ENCODE measurements at regions not wholly inside any gene's neighbourhood (a gene's known extent, or its start where the extent isn't known, plus 50 kb on each side); places are given as distances from the start of the nearest gene placed in this dataset.
"Not testable (repeated sequence)": the region's sequence is repeated elsewhere in the genome, so short reads cannot be mapped to it uniquely, and the experiment has no call there.

DNA sequence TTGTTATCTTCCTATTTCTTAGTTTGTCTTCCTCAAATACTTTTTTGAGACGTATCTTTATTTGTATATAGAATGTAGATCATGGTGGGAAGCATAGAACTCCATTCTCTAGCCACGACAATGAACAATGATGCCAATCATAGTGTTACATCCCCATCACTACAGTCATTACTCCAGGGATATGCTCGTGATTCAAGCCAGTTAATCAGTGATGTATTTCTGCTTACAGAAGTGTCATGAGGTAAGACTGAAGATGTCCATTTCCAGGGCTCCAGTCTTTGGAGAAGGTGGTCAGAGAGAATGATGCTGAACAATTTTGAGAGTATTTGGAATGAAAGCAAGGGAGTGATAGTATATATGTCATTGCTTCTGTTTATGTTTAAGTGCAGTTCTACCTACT is 777.2 kb upstream of the TMEFF2 start:
- no peak for DNase-seq

DNA sequence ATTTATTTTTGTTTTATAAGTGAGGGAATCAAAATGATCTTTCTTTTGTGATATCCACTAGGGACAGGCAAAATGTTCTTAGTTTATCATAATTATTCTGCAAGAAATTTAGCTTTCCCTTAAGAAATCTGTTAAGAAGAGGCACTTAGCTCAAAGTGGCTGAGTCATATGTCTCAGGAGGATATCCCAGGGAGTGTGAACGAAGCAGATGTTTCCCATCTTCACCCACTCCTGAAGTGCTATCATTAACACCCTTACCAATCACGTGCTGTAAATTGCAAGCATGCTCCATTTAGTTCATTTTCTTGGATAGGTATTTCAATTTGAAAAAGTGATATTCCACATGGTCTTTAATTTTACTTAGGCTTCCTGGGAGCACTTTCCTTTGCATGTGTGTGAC is 774.3 kb upstream of the TMEFF2 start:
- DNase-seq: no peak

DNA sequence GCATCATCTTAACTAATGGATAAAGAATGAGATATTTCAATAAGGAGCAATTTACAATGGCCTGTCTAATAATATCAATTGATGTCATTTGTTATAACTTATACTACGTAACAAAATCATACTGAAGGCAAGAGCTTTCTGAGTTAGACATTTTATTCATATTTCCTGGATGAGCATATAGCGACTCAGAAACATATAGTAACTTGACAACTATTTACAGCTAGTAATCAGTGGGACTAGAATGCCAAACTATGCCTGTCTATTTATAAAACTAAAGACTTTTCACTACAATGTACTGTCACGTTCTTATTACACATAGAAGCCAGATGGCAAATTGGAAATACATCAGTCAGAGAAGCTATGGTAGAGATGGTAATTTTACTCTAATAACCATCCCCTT is 766.2 kb upstream of the TMEFF2 start:
- DNase-seq: no peak

DNA sequence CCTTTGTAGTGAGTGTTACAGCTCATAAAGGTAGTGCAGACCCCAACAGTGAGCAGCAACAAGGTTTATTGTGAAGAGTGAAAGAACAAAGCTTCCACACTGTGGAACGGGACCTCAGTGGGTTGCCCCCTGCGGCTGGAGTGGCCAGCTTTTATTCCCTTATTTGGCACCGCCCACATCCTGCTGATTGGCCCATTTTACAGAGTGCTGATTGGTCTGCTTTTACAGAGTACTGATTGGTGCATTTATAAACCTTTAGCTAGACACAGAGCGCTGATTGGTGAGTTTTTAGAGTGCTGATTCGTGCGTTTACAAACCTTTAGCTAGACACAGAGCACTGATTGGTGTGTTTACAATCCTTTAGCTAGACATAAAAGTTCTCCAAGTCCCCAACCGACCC is 763.9 kb upstream of the TMEFF2 start:
- not testable (repeated sequence) for DNase-seq

DNA sequence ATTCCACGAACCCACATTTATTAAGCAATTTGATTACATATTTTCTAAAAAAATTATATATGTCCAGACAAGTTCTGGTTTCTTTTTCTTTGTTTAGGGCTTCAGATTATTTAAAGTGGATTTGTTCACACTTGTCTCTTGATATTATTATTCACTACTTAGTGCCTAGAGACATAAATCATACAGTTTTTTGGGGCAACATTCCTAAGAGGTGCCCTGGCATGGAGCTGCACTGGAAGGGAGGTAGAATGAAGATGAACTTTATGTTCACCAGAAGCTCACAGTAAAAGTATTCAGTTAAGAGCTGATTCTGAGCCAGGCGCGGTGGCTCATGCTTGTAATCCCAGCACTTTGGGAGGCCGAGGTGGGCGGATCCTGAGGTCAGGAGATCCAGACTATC is 762.7 kb upstream of the TMEFF2 start:
- DNase-seq: no peak

DNA sequence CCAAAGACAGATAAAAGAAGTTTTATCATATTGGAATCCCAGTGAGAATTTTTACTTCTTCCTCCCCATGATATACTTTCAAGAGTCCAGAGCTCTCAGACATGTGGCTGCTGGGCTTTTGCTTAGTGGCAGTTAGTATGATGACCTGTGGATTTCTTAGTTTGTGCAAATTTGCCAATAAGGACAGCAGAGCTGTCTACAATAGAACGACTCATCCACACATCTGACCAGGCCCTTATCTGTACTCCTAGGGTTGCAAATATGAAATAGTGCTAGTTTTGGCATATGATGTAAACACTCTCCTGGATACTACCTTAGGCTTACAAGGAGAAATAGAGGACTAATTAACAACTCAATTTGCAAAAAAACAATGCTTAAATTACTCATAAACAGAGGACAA is 758.4 kb upstream of the TMEFF2 start:
- DNase-seq: no peak

DNA sequence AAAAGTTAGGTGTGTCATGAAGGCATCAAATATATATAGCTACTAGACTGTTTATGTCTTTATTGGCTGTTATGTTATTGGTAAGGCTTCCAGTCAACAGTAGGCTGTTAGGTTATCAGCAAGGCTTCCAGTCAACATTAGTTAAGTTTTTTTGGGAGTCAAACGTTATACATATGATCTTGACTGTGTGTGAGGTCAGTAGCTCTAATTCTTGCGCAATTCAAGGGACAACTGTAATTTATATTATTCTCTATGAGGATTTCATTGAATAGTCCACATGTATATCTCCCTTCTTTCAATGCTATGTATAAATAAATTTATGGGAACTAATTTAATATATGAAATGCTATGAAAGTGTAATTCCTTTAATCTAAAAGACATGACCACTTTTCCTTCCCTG is 757.5 kb upstream of the TMEFF2 start:
- no peak for DNase-seq

DNA sequence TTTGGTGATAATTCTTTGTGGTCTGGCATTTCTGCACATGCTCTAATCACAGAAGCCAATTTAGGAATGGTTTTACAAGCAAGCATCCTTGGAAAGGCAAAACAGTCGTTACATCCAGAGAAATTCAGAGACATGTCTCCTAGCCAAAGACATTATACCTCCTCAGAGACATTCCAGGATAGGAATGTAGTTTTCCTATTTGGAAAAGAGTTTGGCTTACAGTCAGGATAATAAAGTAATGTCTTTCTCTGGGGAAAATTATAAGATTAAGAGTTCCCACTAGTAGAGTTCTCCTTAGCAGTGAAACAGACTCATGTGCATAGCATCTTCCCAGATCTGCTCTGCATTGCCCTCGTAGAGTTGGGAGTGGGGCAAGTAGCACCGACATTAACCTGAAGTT is 753.6 kb upstream of the TMEFF2 start:
- DNase-seq: no peak

DNA sequence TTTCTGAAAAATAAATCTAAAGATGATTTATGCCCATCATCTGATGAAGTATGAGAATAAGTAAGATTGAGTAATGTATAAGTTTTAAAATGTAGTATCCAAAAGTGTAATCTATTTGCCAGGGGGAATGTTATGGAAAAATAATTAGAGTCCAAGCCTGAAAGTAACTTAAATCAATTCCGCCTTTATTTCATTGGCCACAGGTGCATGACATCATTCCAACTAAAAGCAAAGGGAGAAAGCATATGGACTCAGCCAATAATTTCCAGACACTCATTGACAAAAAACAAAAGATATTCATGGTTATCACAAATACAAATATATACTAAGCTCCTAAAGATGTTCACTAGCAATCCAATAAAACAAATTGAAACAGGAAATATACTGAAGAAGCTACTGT is 752.6 kb upstream of the TMEFF2 start:
- DNase-seq: no peak

DNA sequence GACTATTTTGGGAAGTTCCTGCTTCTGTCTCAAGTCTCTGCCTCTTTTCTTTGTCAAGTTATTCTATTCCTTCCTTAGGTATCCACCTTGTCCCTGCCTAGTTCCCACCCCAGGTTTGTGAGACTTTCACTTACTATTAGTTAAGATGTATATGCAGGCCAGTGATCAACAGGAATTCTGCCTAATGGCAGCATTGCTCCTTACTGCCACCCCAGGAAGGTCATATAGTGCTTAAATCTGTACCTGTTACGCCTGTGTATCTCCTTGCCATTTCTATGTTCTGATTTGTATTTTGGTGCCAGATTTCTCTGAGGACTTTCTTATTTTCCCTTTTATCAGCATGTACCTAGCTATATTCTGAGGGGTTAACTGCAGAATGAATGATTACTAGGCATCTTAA is 746.0 kb upstream of the TMEFF2 start:
- no peak for DNase-seq

DNA sequence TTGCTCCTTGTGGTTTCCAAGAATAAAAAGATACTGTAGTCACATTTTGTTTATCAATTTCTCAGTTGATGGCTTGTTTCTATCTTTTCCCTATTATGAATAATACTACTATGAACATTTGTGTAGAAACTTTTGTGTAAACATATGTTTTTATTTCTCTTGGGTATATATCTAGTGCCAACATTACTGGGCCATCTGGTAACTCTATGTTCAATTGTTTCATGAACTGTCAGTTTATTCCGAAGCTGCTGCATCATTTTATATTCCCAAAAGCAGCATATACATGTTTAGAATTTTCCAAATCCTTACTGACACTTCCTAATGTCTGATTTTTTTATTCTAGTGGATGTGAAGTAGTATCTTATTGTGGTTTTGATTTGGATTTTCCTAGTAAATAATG is 737.6 kb upstream of the TMEFF2 start:
- no peak for DNase-seq

DNA sequence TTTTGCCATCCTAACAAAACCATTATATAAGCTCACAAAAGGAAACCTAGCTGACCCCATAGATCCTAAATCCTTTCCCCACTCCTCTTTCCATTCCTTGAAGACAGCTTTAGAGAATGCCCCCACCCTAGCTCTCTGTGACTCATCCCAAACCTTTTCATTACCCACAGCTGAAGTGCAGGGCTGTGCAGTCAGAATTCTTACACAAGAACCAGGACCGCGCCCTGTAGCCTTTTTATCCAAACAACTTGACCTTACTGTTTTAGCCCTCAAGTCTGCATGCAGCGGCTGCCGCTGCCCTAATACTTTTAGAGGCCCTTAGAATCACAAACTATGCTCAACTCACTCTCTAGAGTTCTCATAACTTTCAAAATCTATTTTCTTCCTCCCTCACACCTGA is 726.9 kb upstream of the TMEFF2 start:
- DNase-seq: not testable (repeated sequence)

DNA sequence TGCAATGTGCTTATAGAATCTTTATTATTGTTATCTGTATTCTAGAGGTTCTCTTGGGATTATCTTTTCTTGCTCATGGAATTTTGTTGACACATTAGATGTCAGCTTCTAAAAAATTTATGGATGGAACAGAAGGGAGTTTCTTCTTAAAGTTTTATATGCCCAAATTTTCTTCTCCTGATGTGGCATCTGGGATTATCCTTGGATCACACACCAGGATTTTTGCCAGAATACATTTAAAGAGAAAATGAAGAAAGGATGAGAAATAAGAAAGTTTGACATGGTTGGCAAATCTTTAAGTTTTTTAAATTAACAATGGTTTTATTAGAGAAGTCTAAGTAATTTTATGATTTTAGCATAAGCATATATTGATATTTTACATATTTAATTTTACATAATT is 706.7 kb upstream of the TMEFF2 start:
- no peak for DNase-seq

DNA sequence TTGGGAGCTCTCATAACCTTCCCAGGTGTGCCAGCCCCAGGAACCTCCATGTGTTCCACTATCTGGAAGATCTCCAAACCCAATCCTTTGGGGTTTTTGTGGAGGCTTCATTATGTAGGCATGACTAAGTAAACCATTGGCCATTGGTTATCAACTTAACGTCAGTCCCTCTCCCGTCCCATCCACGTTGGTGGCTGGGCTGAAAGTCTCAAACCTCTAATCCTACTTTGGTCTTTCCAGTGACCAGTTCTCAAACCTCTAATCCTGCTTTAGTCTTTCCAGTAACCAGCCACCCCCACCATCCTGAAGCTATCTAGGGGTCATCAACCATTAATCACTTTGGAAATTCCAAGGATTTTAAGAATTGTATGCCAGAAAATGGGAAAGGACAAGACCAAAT is 704.7 kb upstream of the TMEFF2 start:
- no peak for DNase-seq

DNA sequence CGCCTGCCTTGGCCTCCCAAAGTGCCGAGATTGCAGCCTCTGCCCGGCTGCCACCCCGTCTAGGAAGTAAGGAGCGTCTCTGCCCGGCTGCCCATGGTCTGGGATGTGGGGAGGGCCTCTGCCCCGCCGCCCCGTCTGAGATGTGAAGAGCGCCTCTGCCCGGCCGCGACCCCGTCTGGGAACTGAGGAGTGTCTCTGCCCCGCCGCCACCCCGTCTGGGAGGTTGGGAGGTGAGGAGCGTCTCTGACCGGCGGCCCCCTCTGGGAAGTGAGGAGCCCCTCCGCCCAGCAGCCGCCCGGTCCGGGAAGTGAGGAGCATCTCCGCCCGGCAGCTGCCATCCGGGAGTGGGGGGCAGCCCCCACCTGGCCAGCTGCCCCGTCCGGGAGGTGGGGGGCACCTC is 699.2 kb upstream of the TMEFF2 start:
- DNase-seq: not testable (repeated sequence)

DNA sequence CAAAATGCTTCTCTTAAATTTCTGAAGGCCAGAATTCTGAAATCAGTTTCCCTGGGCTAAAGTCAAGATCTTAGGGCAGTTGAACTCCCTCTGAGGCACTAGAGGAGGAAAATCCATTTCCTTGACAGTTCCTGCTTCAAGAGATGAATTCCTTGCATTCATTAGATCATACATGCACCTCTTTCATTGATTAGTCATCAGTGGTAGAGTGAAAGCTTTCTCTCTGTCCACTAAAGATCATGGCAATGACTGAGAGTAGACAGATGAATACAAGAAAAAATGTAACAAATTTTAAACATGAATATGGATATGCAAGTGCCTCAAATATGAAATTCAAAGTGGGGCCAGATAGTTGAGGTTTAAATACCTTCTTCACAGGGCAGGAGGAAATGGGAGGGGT is 693.4 kb upstream of the TMEFF2 start:
- no peak for DNase-seq

DNA sequence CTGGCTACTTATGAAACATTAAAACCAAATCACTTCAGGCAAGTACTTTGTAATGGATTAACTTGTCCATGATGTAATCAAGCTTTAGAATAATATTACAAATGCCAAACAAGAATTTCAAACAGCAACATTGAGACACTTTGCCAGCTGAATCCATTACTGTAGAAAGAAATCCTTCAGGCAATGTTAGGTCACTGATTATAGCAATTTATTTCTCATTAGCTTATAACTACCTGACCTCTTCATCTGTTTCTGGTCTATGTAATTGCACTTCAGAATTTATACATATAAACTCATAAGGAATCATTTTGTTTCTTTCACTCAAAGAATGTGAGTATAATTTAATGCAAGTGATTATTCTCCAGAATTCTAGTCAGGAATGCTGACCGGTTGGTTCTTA is 692.6 kb upstream of the TMEFF2 start:
- no peak for DNase-seq

DNA sequence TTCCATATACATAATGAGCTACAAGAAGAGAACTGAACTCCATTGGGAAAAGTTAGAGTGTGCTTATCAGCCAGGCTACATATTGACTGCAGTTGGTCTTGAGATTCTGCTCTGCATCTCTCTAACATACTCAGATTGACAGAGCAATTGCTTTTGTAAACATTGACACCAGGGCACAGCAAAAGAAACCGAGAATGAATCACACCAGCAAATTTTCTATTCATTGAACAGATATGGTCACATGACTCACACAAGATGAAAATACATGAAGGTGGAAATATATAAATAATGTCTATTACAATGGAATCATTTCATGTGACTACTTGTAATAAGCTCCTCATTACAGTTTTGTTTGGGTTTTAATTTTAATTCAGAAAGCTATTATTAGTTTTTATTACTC is 691.9 kb upstream of the TMEFF2 start:
- no peak for DNase-seq

DNA sequence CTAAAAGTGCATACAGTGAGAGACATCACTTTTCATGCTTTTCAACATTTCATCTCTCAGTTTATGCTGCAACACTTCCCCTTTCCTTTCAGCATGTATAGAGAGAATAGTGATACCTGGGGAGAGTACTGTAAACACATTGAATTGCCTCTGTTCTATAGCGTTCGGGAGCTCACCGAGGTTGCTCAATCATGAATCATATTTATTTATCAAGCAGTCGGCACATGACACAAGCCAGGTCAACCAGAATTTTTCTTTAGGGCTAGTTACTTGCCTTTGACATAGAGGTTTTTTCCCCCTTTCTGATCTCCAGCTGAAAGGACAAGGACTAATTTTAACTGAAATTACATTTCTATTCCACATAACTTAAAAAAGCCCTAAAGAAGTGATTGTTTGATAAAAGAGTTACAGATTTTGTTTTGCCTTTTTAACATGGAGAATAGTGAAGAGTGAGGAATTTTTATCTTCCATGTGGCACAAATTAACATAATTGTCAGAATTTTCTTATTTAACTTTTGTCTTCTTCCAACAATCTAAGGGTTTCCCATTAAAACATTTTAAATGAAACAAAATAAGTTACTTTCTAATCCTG is 690.9 kb upstream of the TMEFF2 start:
- DNase-seq: peak; percentile 18

DNA sequence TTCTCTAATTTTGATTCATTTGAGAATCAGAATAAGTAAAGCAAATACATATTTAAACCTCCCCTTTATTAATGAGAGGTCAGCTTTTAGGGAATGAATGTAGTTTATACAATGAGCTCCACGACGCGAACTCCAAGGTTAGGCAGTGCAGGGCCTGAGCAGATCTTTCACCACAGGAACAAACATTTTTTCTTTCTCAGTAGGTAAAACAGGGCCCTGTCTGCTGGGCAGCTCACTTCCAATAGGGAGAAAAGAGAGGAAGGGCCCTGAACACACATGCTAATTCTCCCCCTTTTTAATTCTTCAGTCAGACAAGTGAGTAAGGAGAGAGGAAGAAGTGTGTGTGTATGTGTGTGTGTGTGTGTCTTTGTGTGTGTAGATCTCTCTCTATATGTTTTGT is 682.4 kb upstream of the TMEFF2 start:
- DNase-seq: no peak

DNA sequence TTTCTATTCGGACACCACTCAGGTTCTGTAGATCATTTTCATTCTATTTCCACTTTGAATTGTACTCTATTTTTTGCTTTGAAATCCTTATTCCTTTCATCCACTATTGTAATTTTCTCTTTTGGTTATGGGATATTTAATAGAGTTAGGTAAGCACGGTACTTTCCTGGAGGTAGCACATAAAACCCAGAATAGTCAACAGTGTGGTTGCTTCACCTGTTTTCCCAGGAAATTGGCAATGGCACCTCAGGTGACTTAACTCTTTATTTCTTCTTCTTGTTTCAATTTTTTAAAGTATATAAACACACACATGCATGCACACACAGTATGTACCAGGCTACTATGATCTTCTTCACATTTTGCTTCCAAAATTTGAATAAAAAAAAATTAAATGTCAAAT is 682.0 kb upstream of the TMEFF2 start:
- no peak for DNase-seq

DNA sequence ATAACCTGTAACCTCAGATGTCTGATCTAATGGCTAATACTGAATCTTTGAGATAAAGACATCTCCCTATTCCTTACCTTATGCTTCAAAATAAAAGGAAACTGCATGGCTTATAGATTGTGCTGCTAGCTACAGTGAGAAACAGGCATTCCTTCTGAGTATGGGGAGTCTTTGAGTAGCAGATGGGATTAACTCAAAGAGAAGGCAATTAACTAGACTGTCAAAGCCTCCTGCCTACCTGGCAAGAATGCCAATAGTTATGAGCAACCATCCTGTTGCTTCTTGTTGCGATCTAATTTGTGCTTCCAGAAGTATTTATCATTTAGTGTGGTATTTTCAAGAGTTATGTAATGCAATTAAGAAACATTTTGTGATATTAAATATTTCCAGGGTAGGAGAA is 660.0 kb upstream of the TMEFF2 start:
- no peak for DNase-seq

DNA sequence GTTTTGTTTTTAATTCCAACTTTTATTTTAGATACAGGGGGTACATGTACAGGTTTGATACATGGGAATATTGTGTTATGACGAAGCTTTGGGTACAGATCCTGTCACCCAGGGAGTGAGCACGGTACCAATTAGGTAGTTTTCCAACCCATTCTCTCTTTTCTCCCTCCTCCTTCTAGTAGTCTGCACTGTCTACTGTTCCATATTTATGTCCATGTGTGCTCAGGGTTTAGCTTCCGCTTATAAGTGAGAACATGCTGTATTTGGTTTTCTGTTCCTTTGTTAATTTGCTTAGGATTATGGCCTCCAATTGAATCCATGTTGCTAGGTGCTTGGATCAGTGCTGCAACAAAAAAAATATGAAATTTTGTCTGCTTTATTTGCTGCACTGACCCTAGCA is 659.3 kb upstream of the TMEFF2 start:
- no peak for DNase-seq

DNA sequence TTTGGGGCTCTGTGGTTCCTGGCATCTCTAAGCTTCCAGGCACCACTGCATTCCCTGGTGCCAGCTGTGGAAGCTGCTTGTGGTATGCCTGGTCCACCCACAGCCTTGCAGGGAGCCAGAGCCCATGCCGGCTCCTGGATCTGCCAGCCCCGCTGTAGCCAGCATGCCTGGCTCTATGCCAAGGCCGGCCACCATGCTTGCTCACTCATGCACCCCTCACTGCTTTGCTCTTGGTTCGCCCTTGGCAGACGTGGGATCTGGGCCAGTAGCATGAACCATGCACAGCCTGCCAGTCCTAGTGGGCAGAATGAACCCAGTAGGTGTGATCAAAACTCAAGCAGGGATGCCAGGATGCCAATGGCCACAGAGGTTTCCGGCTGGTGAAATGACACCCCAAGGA is 634.2 kb upstream of the TMEFF2 start:
- no peak for DNase-seq

DNA sequence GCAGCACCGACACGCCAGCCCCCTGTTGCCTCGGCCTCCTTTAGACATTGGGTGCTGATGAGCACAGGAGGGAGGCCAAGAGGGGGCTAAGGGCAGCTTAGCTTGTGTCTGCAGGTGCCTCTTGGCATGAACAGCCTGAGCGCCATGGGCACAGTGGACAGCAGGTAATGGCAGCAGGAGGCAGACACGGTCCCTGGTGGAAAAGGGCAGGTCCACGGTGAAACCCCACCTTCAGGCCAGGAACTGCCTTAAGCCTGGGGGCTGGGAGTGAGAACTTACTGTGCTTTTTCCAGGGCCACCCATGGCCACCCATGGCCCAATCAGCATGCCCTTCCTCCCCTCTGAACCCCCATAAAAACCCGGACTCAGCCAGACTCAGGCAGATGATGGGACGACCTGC is 633.4 kb upstream of the TMEFF2 start:
- no peak for DNase-seq

DNA sequence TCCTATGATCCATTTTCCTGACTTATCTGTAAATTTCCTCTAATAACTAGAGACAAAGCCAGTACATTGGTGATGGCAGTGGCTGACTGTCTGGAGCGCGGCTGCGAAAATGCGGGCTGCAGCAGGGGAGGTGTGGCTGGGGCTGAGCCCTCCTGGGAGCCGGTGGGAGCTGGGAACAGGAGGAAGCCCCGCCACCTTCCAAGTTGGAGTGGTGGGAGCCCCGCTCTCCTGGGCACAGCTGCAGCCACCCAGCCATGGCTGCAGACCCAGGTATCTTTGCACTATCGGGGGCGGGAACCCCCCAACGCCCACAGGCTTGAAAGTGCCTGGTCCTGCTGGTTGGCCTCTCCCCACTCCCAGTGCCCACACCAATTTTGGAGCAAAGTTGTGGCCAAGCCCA is 633.0 kb upstream of the TMEFF2 start:
- DNase-seq: no peak
